HEK293T (cell line): ENCODE measurements at regions not wholly inside any gene's neighbourhood (a gene's known extent, or its start where the extent isn't known, plus 50 kb on each side); places are given as distances from the start of the nearest gene placed in this dataset.
"Not testable (repeated sequence)": the region's sequence is repeated elsewhere in the genome, so short reads cannot be mapped to it uniquely, and the experiment has no call there.

Source experiments
- BHLHE40 ChIP-seq: fragments of 450-650 bp; IDR thresholded peaks from 2 replicates; pipeline ENCODE4 v1.6.1; 2016; ENCODE audit warnings: mild to moderate bottlenecking, moderate library complexity, borderline replicate concordance
- ELF4 ChIP-seq: fragments of 450-650 bp; IDR thresholded peaks from 2 replicates; pipeline ENCODE4 v1.6.1; 2017; ENCODE audit warnings: antibody characterized with exemption
- FOXA1 ChIP-seq: fragments of 450-650 bp; IDR thresholded peaks from 2 replicates; pipeline ENCODE4 v1.6.1; 2016; ENCODE audit warnings: mild to moderate bottlenecking
- FOXK2 ChIP-seq: fragments of 450-650 bp; IDR thresholded peaks from 2 replicates; pipeline ENCODE4 v1.6.1; 2016; ENCODE audit warnings: mild to moderate bottlenecking
- HDGF ChIP-seq: fragments of 450-650 bp; IDR thresholded peaks from 2 replicates; pipeline ENCODE4 v1.6.1; 2017; ENCODE audit warnings: antibody characterized with exemption, borderline replicate concordance
- NFRKB ChIP-seq: fragments of 450-650 bp; IDR thresholded peaks from 2 replicates; pipeline ENCODE4 v1.6.1; 2016; ENCODE audit warnings: mild to moderate bottlenecking, moderate library complexity
- PKNOX1 ChIP-seq: fragments of 450-650 bp; IDR thresholded peaks from 2 replicates; pipeline ENCODE4 v1.6.1; 2016
- SP1 ChIP-seq: fragments of 450-650 bp; IDR thresholded peaks from 2 replicates; pipeline ENCODE4 v1.6.1; 2017
- TARDBP ChIP-seq: fragments of 450-650 bp; IDR thresholded peaks from 2 replicates; pipeline ENCODE4 v1.6.1; 2016

GRCh38 chr2:185290012-185290411, 448.6 kb upstream of the FSIP2 start:
- not testable (repeated sequence) for TF ChIP-seq BHLHE40, PKNOX1, ELF4, FOXK2, SP1, FOXA1, TARDBP, HDGF, NFRKB
